WERI-Rb-1 (cell line): ENCODE measurements at regions not wholly inside any gene's neighbourhood (a gene's known extent, or its start where the extent isn't known, plus 50 kb on each side); places are given as distances from the start of the nearest gene placed in this dataset.
"Not testable (repeated sequence)": the region's sequence is repeated elsewhere in the genome, so short reads cannot be mapped to it uniquely, and the experiment has no call there.

Source experiments
- DNase-seq: peaks from one replicate; pipeline ENCODE4 v3.0.0-alpha.2; 2020
- H3K27ac ChIP-seq: fragments of 250-450 bp; sonication (Bioruptor Pico); 2 replicates; pipeline ENCODE4 v1.5.1; 2020; ENCODE audit warnings: mild to moderate bottlenecking, moderate library complexity
- H3K27me3 ChIP-seq: fragments of 250-450 bp; sonication (Bioruptor Pico); 2 replicates; pipeline ENCODE4 v1.5.1; 2021; ENCODE audit warnings: mild to moderate bottlenecking, low read depth, moderate library complexity; ENCODE audit not compliant: insufficient read depth, severe bottlenecking
- H3K36me3 ChIP-seq: fragments of 250-450 bp; sonication (Bioruptor Pico); 2 replicates; pipeline ENCODE4 v1.5.1; 2020; ENCODE audit warnings: mild to moderate bottlenecking, moderate library complexity
- H3K4me3 ChIP-seq: 2 replicates; pipeline ENCODE4 v1.5.1; 2011; ENCODE audit warnings: low read depth, mild to moderate bottlenecking, control low read depth, low read length
- H3K9me3 ChIP-seq: fragments of 250-450 bp; sonication (Bioruptor Pico); 2 replicates; pipeline ENCODE4 v1.5.1; 2021; ENCODE audit warnings: mild to moderate bottlenecking, moderate library complexity; ENCODE audit not compliant: severe bottlenecking
- TF ChIP-seq, protein P1 (sequence below): IDR thresholded peaks from 2 replicates; pipeline ENCODE4 v1.5.1; 2011; ENCODE audit warnings: low read depth, mild to moderate bottlenecking, control low read depth, inconsistent platforms, low read length

DNA sequence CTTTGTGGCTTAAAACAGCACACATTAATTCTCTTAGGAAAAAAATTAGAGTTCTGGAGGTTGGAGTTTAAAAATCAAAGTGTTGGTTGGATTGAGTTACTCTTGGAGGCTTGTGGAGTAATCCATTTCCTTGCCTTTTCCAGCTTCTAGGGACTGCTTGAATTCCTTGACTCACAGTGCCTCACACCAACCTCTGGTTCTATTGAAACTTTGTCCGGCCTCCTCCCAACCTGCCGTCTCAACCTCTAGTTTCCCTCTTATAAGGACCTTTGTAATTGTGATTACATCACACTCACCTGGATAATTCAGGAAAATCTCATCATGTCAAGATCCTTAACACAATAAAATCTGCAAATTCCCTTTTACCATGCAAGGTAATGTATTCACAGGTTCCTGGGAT, 764.2 kb upstream of the CDH18 start:
- H3K9me3 ChIP-seq, H3K4me3 ChIP-seq, H3K27ac ChIP-seq, DNase-seq, H3K36me3 ChIP-seq, H3K27me3 ChIP-seq: not testable (repeated sequence)

DNA sequence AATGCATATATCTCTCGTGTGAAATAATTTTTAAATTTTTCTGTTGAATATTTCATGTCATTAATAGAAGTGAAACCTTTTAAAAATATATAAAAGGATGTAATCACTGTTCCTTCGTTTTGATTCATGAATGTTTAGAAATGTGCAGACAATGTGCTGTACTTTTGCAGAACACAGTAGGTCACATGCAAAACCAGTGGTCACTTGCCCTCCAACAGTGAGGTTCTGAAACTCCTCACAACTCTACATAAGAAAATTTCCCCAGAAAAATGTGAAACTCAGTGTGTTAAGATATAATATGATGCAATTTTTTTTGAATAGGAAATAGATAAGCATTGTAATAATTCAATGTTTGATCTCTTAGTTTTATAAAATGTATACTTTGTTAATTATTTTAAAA, 747.7 kb upstream of the CDH18 start:
- H3K9me3 ChIP-seq, H3K36me3 ChIP-seq, H3K27ac ChIP-seq, H3K4me3 ChIP-seq, H3K27me3 ChIP-seq, DNase-seq: not testable (repeated sequence)

DNA sequence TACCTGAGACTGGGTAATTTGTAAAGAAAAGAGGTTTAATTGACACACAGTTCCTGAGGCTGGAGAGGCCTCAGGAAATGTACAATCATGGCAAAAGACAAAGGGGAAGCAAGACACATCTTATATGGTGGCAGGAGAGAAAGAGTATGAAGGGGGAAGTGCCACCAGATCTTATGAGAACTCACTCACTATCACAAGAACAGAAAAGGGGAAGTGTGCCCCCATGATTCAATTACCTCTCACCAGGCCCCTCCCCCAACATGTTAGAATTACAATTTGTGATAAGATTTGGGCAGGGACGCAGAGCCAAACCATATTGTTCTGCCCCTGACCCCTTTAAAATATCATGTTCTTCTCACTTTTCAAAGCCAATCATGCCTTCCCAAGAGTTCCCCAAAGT, 744.2 kb upstream of the CDH18 start:
- H3K27me3 ChIP-seq, H3K27ac ChIP-seq, H3K4me3 ChIP-seq, DNase-seq, H3K36me3 ChIP-seq, H3K9me3 ChIP-seq: not testable (repeated sequence)

DNA sequence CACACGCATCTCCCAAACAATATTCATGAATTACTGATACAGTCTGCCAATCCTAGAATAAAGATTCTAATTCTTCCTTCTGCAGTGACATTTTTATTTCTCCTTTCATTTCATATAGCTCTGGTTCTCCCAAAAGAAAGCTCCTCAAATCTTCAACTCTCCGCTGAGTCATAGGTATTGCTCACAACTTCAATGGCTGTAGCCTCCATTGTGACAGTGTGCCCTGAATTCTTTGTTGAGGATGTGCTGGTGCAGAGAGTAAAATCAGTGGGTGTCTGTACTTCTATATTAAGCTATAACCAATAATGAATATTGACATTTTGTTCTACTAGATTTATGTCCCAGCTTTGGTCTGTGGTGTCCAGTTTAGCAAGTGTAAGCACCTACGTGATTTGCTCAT, 733.3 kb upstream of the CDH18 start:
- DNase-seq, H3K4me3 ChIP-seq, H3K27ac ChIP-seq, H3K36me3 ChIP-seq, H3K9me3 ChIP-seq, H3K27me3 ChIP-seq: not testable (repeated sequence)

DNA sequence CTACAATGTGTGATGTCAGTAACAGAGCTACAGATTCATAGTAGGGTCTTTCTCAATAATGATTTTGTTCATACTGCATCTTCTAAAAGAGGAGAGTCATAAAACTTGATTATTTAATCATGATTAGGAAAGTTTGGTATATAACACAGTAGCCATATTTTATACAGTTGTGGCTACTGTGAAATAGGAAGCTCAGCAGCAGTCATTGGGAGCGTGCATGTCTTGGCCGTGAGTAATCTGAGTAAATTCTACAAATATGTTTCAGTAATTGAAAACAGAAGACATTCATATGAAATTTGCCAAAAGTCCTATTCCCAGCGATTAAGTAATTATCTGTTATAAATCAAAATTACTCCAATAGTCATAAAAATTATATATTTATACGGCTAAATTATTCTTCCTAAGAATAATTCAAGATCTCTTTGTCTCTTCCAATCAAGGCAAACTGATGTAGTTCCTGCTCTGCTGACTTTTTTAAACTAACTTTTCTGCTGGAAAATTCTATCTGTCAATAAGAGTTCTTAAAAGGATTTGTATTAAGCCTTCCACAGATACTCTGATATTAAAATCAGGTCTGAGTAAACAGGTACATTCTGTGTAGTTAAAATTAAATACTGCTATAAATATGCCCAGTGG, 723.6 kb upstream of the CDH18 start:
- not testable (repeated sequence) for H3K9me3 ChIP-seq, H3K27ac ChIP-seq, H3K4me3 ChIP-seq, H3K27me3 ChIP-seq, H3K36me3 ChIP-seq, DNase-seq

DNA sequence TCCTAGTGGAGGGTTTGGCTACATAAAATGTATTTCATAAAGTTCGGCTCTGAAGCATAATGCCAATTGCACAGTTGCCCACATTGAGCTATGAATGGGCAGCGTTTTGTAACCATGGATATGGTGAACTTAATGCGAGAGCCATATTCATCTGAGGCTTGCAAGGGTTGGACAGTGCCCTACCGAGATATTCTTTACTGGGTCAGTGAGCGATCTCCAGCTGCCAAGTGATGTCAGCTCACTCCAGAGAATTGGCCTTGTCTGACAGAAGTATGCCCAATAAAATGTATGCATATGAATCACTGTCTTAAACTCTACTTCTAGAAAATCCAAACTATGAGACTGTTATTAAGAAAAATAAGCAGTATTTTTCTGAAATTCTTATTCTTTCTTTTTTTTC, 719.6 kb upstream of the CDH18 start:
- H3K9me3 ChIP-seq, H3K27me3 ChIP-seq, H3K27ac ChIP-seq, H3K4me3 ChIP-seq, H3K36me3 ChIP-seq, DNase-seq: not testable (repeated sequence)

DNA sequence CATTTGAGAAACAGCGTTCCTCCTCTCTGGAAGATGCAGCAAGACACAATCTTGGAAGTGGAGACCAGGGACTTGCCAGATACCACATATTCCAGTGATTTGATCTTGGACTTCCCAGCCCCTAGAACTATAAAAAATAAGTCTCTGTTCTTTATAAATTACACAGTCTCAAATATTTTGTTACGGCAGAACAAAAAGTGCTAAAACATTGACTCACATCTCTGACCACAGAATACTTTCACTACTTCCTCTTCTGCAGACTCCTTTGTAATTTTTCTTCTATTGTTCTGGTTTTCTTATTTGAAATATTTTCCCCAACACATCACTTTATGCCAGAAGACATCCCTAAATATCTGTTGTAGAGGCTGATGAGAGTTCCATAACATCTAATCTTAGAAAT, 706.1 kb upstream of the CDH18 start:
- Histone ChIP-seq H3K9me3 (no peaks in the 10 kb centered on the region), H3K36me3 (no peaks in the 10 kb centered on the region)
- TF ChIP-seq, protein P1, sequence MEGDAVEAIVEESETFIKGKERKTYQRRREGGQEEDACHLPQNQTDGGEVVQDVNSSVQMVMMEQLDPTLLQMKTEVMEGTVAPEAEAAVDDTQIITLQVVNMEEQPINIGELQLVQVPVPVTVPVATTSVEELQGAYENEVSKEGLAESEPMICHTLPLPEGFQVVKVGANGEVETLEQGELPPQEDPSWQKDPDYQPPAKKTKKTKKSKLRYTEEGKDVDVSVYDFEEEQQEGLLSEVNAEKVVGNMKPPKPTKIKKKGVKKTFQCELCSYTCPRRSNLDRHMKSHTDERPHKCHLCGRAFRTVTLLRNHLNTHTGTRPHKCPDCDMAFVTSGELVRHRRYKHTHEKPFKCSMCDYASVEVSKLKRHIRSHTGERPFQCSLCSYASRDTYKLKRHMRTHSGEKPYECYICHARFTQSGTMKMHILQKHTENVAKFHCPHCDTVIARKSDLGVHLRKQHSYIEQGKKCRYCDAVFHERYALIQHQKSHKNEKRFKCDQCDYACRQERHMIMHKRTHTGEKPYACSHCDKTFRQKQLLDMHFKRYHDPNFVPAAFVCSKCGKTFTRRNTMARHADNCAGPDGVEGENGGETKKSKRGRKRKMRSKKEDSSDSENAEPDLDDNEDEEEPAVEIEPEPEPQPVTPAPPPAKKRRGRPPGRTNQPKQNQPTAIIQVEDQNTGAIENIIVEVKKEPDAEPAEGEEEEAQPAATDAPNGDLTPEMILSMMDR = no peak

DNA sequence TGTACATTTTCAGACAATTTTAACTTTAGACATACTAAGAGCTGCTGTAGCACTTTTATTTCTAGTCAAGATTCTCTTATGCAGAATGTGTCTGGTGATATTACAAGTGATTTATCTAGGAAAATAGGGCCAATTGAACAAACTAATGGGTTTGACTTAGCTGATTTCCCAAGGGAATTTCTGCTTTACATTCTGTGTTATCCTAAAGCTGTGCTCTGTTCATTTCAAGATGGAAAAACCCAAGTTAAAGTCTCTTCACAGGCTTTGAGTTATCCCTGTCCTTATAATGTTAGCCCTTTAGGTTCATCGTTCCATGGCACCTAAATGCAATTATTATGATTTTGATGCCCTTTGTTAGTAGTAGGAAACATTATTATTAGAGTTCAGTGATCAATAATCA, 704.9 kb upstream of the CDH18 start:
- Histone ChIP-seq H3K36me3 (no peaks in the 10 kb centered on the region), H3K9me3 (no peaks in the 10 kb centered on the region), H3K27me3 (no peaks in the 10 kb centered on the region), H3K27ac (no peak overlapping the region), H3K4me3 (no peak overlapping the region)
- TF ChIP-seq, protein P1 = no peak
- DNase-seq = no peak

More for the DNA sequence above, 706.1 kb upstream of the CDH18 start:
- Histone ChIP-seq H3K27me3 (no peaks in the 10 kb centered on the region), H3K27ac (no peak overlapping the region), H3K4me3 (no peak overlapping the region)
- no peak for DNase-seq

DNA sequence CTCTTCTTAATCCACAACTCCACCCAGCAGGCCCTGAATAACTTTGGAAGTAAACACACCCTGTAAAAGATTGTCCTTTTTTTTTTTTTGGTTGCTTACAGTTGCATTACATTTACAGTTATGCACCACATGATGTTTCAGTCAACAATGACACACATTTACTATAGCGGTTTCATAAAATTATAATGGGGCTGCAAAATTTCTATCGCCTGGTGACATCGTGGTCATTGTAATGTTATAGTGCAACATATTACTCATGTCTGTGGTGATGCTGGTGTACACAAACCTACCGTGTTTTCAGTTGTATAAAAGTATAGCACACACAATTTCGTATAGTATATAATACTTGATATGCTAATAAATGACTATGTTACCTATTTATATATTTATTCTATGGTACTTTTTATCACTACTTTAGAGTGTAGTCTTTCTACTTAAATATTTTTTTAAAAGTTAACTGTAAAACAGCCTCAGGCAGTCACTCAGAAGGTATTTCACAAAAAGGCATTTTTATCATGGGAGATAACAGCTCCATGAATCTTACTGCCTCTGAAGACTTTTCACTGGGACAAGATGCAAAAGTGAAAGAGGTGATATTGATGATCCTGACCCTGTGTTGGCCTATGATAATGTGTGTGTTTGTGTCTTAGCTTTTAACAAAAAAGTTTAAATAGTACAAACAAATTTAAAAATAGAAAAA, 695.4 kb upstream of the CDH18 start:
- no peak for DNase-seq
- Histone ChIP-seq H3K36me3 (no peaks in the 10 kb centered on the region), H3K27ac (no peak overlapping the region), H3K27me3 (no peaks in the 10 kb centered on the region), H3K4me3 (no peak overlapping the region), H3K9me3 (no peaks in the 10 kb centered on the region)
- TF ChIP-seq, protein P1 = no peak
